ENCODE measurements at regions not wholly inside any gene's neighbourhood (a gene's known extent, or its start where the extent isn't known, plus 50 kb on each side); places are given as distances from the start of the nearest gene placed in this dataset.

DNA sequence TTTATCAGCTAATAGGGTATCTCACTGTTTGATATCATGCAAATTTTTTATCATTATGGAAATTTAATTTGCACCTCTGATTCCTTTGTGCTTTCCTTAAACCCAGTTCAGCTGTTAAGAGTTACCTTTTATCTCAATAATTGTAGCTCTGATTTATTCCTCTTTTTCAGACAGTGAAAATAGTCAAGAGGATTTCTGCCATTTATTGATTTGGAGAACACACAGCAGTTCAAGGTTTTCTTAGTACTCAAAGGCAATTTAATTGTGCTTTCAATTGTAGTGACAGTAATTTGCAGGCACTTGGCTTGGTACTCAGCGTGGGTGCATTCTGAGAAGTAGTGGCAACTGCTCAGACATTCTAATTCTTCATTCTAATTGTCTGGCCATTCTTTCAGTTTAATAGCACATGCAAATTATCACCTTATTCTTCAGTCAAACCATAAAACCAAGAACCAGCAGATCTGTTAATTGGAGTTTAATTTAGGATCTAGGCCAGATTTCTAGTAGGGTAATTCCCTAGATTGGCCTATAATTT is 709.3 kb downstream of the RPS29 start:
- DNase-seq (ENCODE audit: low read depth), result no peak

- no peak for DNase-seq (ENCODE audit: low read depth)
Observed at GRCh38 chr14:48874711-48875110, 711.5 kb downstream of the RPS29 start.

- DNase-seq (ENCODE audit: low read depth), result no peak
Observed at GRCh38 chr14:48857366-48857765, 728.8 kb downstream of the RPS29 start.

GRCh38 chr14:48853159-48853558 is 733.0 kb downstream of the RPS29 start:
- no peak for DNase-seq (ENCODE audit: low read depth)

DNA sequence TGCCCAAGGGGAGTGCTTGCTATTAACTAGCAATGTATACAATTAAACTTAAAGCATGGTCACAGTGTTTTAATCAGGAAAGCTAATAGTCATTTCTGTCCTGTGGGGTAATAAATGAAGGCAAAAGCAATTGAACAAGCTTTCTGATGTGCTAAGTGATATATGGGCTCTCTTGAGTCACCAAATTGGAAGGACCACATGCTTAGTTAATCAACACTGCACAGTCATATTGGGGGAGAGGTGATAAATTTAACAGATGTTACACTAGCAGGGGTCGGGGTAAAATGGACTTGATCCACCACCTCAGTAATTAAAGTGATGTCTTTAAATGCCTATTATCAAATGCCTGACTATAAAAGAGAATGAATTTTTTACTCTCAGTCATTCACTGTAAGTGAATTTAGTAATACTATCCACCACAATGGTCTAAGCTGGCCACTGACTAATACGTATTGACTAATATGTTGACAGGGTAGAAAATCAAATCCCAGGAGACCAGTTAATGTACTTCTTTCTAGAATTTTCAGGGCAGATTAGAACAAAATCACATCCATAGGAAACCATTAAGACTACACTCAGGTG is 736.3 kb downstream of the RPS29 start:
- DNase-seq (ENCODE audit: low read depth), result no peak

DNA sequence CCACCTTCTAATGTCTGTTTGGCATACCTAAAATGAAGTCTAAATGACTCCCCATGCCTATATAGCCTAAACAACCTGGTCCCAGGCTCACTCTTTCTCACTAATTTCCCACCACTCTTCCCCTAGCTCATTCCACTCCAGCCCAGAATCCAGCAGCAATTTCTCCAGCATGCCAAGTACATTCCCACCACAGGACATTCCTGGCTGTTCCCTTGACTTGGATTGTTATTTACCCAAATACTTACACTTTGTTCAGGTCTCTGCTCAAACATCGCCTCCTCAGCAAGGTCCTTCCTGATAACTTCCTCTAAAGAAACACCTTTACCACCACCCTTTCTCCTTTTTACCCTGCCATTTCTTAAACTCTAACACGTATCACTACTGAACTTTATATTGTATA is 743.4 kb downstream of the RPS29 start:
- DNase-seq (ENCODE audit: low read depth), result no peak

DNA sequence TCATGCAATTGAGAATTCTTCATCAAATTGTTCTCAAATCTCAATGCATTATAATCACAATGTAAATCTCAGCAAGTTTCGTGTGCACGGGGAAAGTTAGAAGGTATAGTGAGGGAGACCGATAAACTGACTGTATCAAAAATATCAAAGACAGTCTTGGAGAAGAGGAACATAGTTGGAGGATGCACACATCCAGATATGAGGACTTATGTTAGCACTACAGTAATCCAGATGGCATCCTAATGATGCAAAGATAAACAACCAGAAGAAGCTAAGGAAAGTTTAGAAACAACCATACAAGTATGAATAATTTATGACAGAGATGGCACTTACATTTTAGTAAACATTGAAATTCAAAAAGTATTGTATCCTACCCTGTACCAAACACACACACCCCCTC is 760.1 kb downstream of the RPS29 start:
- DNase-seq (ENCODE audit: low read depth), result no peak

GRCh38 chr14:48814562-48814961 is 771.6 kb downstream of the RPS29 start:
- DNase-seq (ENCODE audit: low read depth), result no peak

- peak; percentile 47 for DNase-seq (ENCODE audit: low read depth)
Observed at GRCh38 chr14:48805315-48805714, 780.9 kb downstream of the RPS29 start.

DNA sequence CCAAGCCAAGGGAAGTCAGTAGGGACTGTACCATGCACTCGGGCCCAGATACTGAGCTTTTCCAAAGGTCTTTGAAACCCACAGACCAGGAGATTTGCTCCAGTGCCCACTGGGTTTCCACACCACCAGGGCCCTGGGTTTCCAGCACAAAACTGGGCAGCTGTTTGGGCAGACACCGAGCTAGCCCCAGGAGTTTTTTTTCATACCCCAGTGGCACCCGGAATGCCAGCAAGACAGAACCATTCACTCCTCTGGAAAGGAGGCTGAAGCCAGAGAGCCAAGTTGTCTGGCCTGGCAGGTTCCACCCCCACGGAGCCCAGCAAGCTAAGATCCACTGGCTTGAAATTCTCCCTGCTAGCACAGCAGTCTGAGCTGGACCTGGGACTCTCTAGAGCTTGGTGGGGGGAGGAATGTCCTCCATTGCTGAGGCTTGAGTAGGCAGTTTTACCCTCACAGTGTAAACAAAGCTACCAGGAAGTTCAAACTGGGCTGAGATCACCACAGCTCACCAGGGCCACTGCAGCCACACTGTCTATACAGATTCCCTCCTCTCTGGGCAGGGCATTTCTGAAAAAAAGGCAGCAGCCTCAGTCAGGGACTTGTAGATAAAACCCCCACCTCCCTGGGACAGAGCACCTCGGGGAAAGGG is 793.7 kb downstream of the RPS29 start:
- peak; percentile 23 for DNase-seq (ENCODE audit: low read depth)

- DNase-seq (ENCODE audit: low read depth), result no peak
Observed at GRCh38 chr14:48788771-48789170, 797.4 kb downstream of the RPS29 start.

DNA sequence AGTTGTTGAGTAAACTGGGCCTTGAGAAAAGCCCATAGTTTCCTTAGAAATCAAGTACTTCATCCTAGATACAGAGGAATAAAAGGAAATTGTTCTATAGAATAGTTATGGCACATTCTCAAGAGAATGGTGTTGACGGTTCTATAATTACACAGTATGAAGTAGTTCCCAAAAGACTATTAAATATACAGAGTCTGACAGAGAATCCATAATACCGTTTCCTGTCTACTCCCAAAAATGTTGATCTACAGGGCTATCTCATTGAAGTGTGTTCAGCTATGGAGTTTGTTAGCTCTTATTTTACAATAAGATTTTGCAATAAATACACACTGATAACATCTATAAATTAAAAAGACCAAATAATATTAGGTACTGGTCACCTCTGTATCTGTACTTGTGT is 799.7 kb downstream of the RPS29 start:
- DNase-seq (ENCODE audit: low read depth), result no peak

DNA sequence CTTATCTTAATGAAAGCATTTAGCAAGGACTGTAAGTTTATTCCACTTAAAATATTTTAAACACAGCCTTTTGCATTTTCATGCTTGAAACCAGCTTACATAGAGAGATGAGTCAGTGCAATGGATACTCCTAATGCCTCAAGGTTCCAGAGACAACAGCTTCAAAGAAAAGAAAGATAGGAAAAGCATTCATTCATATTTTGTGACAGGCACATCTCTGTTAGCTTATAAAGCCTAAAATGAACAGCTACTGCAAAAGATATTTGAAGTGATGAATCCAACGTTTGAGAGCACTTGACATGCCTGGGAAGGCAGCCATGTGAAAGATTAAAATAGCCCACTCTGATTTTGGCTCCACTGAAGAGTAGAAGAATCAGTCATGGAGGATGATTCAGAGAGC is 814.5 kb downstream of the RPS29 start:
- DNase-seq (ENCODE audit: low read depth), result no peak

GRCh38 chr14:48751293-48751692 is 834.9 kb downstream of the RPS29 start:
- no peak for DNase-seq (ENCODE audit: low read depth)

- DNase-seq (ENCODE audit: low read depth), result no peak
Observed at GRCh38 chr14:48748151-48748675, 838.0 kb downstream of the RPS29 start.

GRCh38 chr14:48747561-48748089 is 838.6 kb downstream of the RPS29 start:
- DNase-seq (ENCODE audit: low read depth), result no peak

DNA sequence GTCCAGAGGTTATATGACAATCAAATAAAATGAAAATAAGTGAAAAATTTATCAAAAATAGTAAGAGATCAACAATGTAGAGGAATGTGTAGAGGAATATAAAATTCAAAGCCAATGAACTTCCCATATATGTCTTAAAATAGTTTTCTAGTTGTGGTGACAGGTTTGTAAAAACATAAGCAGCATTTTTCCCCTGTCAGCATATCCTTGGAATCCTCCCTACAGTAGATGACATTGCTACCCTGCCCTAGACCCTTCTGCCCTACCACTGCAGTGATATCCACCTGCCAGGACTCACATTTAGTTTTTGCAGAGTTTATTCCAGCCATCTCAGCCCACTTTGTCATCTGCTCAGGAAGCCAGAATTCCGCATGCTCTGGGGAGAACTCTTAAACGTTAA is 842.0 kb downstream of the RPS29 start:
- DNase-seq (ENCODE audit: low read depth), result no peak

GRCh38 chr14:48738186-48738925 is 847.8 kb downstream of the RPS29 start:
- no peak for DNase-seq (ENCODE audit: low read depth)

GRCh38 chr14:48735607-48736006 is 850.6 kb downstream of the RPS29 start:
- DNase-seq (ENCODE audit: low read depth), result no peak

DNA sequence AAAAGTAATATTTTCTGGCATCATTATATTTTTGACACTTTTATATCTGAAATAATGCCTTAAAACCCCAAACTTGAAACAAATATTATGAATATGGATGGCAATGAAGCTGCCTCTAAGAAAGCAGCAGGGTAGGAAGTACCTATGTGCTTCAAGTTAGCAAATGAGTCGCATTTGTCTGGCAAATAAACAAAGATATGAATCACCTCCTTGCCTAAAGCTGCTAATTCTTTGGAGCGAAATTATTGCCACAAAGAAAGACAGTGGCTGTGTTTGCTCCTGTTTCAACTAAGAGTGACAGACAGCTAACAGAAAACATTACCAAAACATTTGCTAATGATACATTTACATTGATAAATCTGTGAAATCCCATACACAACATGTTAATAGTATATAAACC is 854.9 kb downstream of the RPS29 start:
- peak; percentile 35 for DNase-seq (ENCODE audit: low read depth)

DNA sequence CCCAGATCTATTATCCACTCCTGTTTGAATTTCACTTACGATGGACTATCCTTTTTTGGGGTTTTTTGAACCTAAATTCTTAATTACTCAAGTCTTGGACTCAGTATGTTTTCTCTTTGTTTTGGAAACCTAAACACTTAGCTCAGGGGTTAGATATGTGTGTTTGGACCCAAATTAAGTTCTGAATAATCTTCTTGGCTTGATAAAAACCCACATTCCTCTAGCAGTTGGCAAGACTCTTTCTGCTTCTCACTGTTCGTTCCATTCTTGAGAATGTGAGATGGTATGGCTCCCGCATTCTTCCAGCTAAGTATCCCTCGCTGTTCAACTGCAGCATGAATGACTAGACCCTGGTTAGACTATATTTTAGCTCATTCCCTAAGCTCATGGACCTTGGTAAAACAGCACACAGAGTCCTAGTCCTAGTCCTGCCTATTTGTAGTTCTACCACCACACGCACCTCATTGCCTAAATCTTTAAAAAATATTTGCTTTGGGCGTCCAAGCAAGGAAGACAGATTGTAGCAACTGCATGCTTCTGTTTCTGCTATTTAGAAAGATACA is 860.0 kb downstream of the RPS29 start:
- no peak for DNase-seq (ENCODE audit: low read depth)

GRCh38 chr14:48725051-48725734 is 861.0 kb downstream of the RPS29 start:
- peak; percentile 39 for DNase-seq (ENCODE audit: low read depth)
